ENCODE measurements at regions not wholly inside any gene's neighbourhood (a gene's known extent, or its start where the extent isn't known, plus 50 kb on each side); places are given as distances from the start of the nearest gene placed in this dataset.

DNA sequence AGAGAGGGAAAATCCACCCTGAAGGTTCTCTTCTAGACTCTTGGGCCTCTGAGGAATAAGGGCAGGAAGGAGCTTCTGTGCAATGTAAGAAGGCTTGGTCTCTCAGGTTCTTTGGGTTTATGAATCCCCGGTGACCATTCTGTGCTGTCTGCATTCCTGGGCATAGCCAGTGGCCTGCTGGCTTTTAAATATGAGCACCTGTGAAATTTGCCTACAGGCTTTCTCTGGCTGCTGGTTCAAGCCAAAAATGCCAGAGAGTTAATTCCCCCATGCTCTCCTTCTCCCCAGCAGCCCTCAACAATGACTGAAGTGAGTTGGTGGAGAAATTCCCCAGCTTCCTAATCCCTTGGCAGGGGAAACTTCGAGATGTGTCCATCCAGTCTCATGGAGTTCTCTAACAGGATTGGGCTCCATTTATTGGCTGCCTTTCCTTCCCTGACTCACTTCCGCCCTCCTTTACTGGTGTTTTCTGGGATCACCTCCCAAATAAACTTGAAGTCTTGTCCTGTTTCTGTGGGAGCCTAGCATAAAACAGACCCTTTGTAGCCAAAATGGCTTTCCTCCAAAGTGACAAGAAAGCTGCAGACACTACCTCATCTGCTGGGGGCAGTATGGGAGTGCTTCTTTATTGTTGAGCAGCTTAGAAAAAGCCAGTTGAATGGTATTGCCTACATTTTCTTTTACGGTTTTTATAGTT is 179.4 kb upstream of the CASK start:
- no peaks in the 10 kb centered on the region for H3K27me3 Mint-ChIP-seq (ENCODE audit: low read depth, unreplicated experiment)
- H3K79me2 ChIP-seq (ENCODE audit: insufficient read depth, low read length): no peaks in the 10 kb centered on the region
- TF ChIP-seq EZH2 (IDR thresholded peaks at IDR 0.05; ENCODE audit: insufficient read depth, low read length) (no peak), CTCF (IDR thresholded peaks at IDR 0.05; ENCODE audit: insufficient read depth, low read depth, low read length) (no peak)
- FAIRE-seq: peak; percentile 45
- no peaks in the 10 kb centered on the region for H3K27me3 ChIP-seq (ENCODE audit: insufficient read depth, low read length)
- no peak overlapping the region for H2AFZ ChIP-seq (ENCODE audit: low read depth, low read length)
- no peaks in the 10 kb centered on the region for H4K20me1 ChIP-seq (ENCODE audit: insufficient read depth, low read length)
- H3K36me3 ChIP-seq (ENCODE audit: insufficient read depth, low read length): no peaks in the 10 kb centered on the region
- peak; percentile 16 for DNase-seq (ENCODE audit: low read depth)
- H3K4me3 ChIP-seq (ENCODE audit: insufficient read depth, low read depth, low read length): no peak overlapping the region
- no peak overlapping the region for H3K4me2 ChIP-seq (ENCODE audit: low read length)
- no peaks in the 10 kb centered on the region for H3K9me3 Mint-ChIP-seq (ENCODE audit: unreplicated experiment)
- no peaks in the 10 kb centered on the region for H3K36me3 Mint-ChIP-seq (ENCODE audit: low read depth, unreplicated experiment)
- no peak overlapping the region for H3K4me3 Mint-ChIP-seq (ENCODE audit: unreplicated experiment)
- peak overlapping the region; percentile 26 for H3K27ac Mint-ChIP-seq (ENCODE audit: unreplicated experiment)
- no peak overlapping the region for H3K9ac ChIP-seq (ENCODE audit: low read length)
- H3K4me1 Mint-ChIP-seq (ENCODE audit: low read depth, unreplicated experiment): peaks cover under 1% of the 10 kb centered on the region
- H3K4me1 ChIP-seq (ENCODE audit: insufficient read depth, low read length): no peaks in the 10 kb centered on the region
- H3K9me3 ChIP-seq (ENCODE audit: insufficient read depth, low read depth, low read length): no peaks in the 10 kb centered on the region
- H3K27ac ChIP-seq (ENCODE audit: low read depth, low read length): no peak overlapping the region

DNA sequence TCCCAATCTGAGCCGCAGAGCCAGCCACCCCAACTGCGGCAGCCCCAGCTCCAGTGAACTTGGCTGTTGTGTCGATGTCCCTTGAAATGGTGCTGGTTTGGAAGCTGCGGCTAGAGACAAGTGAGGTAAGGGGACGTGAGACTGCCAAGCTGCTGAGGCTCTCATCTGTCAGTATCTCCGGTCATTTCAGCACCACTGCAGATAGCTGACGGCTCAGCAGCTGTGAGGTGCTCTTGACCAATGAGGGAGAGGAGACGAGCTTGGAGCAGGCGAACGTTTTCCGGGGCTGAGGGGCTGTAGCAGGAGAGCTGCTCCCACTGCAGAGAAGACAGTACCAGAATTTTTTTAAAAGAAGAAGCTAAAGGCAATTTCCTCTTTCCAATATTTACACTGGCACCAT is 175.5 kb upstream of the CASK start:
- DNase-seq (ENCODE audit: low read depth): no peak
- no peaks in the 10 kb centered on the region for H3K9me3 ChIP-seq (ENCODE audit: insufficient read depth, low read depth, low read length)
- FAIRE-seq: no peak
- peaks cover 18% of the 10 kb centered on the region for H3K4me1 Mint-ChIP-seq (ENCODE audit: low read depth, unreplicated experiment)
- no peak overlapping the region for H3K27ac Mint-ChIP-seq (ENCODE audit: unreplicated experiment)
- H3K4me1 ChIP-seq (ENCODE audit: insufficient read depth, low read length): peaks cover 18% of the 10 kb centered on the region
- H3K9me3 Mint-ChIP-seq (ENCODE audit: unreplicated experiment): no peaks in the 10 kb centered on the region
- H3K9ac ChIP-seq (ENCODE audit: low read length): no peak overlapping the region
- H4K20me1 ChIP-seq (ENCODE audit: insufficient read depth, low read length): no peaks in the 10 kb centered on the region
- no peak overlapping the region for H3K4me2 ChIP-seq (ENCODE audit: low read length)
- no peak for TF ChIP-seq EZH2 (IDR thresholded peaks at IDR 0.05; ENCODE audit: insufficient read depth, low read length)
- no peak for TF ChIP-seq CTCF (IDR thresholded peaks at IDR 0.05; ENCODE audit: insufficient read depth, low read depth, low read length)
- H2AFZ ChIP-seq (ENCODE audit: low read depth, low read length): no peak overlapping the region
- no peaks in the 10 kb centered on the region for H3K36me3 ChIP-seq (ENCODE audit: insufficient read depth, low read length)
- H3K27ac ChIP-seq (ENCODE audit: low read depth, low read length): no peak overlapping the region
- H3K27me3 ChIP-seq (ENCODE audit: insufficient read depth, low read length): no peaks in the 10 kb centered on the region
- H3K27me3 Mint-ChIP-seq (ENCODE audit: low read depth, unreplicated experiment): no peaks in the 10 kb centered on the region
- no peak overlapping the region for H3K4me3 ChIP-seq (ENCODE audit: insufficient read depth, low read depth, low read length)
- H3K36me3 Mint-ChIP-seq (ENCODE audit: low read depth, unreplicated experiment): no peaks in the 10 kb centered on the region
- H3K4me3 Mint-ChIP-seq (ENCODE audit: unreplicated experiment): no peak overlapping the region
- no peaks in the 10 kb centered on the region for H3K79me2 ChIP-seq (ENCODE audit: insufficient read depth, low read length)

DNA sequence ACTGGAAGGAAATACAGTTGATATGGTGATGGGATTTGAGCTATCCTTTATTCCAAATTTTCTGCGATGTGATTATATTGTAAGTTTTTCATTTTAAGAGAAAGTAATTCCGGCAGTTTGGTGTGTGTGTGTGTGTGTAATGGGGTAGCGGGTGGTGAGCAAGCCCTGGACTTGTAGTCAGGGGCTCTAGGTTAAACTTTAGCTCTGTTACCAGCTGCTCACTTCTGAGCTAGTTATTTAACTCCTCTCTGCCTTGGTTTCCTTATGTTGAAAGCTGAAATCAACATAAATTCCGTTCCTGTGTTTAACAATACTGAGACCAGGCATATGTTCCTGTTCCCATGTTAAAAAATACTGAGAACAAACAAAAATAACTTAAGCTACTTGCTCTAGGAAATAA is 174.1 kb upstream of the CASK start:
- Histone ChIP-seq H3K27me3 (ENCODE audit: insufficient read depth, low read length) (no peaks in the 10 kb centered on the region), H3K36me3 (ENCODE audit: insufficient read depth, low read length) (no peaks in the 10 kb centered on the region), H3K4me3 (ENCODE audit: insufficient read depth, low read depth, low read length) (no peak overlapping the region), H3K4me1 (ENCODE audit: insufficient read depth, low read length) (peaks cover 18% of the 10 kb centered on the region), H4K20me1 (ENCODE audit: insufficient read depth, low read length) (no peaks in the 10 kb centered on the region), H3K79me2 (ENCODE audit: insufficient read depth, low read length) (no peaks in the 10 kb centered on the region), H3K9me3 (ENCODE audit: insufficient read depth, low read depth, low read length) (no peaks in the 10 kb centered on the region), H3K4me2 (ENCODE audit: low read length) (no peak overlapping the region), H2AFZ (ENCODE audit: low read depth, low read length) (no peak overlapping the region), H3K9ac (ENCODE audit: low read length) (no peak overlapping the region), H3K27ac (ENCODE audit: low read depth, low read length) (no peak overlapping the region)
- Mint-ChIP-seq H3K9me3 (ENCODE audit: unreplicated experiment) (no peaks in the 10 kb centered on the region), H3K27ac (ENCODE audit: unreplicated experiment) (no peak overlapping the region), H3K36me3 (ENCODE audit: low read depth, unreplicated experiment) (no peaks in the 10 kb centered on the region), H3K4me3 (ENCODE audit: unreplicated experiment) (no peak overlapping the region), H3K4me1 (ENCODE audit: low read depth, unreplicated experiment) (peaks cover 18% of the 10 kb centered on the region), H3K27me3 (ENCODE audit: low read depth, unreplicated experiment) (no peaks in the 10 kb centered on the region)
- DNase-seq (ENCODE audit: low read depth): no peak
- FAIRE-seq: peak; percentile 97
- TF ChIP-seq CTCF (IDR thresholded peaks at IDR 0.05; ENCODE audit: insufficient read depth, low read depth, low read length): no peak
- no peak for TF ChIP-seq EZH2 (IDR thresholded peaks at IDR 0.05; ENCODE audit: insufficient read depth, low read length)
